ENCODE measurements at regions not wholly inside any gene's neighbourhood (a gene's known extent, or its start where the extent isn't known, plus 50 kb on each side); places are given as distances from the start of the nearest gene placed in this dataset.

- TF ChIP-seq POLR2A (IDR thresholded peaks at IDR 0.05; ENCODE audit: low read length), result no peak
- TF ChIP-seq GATA1 (IDR thresholded peaks at IDR 0.05; ENCODE audit: low read depth, low read length), result no peak
These were observed 154.4 kb upstream of the RPL34 start for GRCh38 chr4:108465886-108466500.
